Pancreas (tissue), 10 donors: ENCODE measurements at regions not wholly inside any gene's neighbourhood (a gene's known extent, or its start where the extent isn't known, plus 50 kb on each side); places are given as distances from the start of the nearest gene placed in this dataset.

Experiments used
- ATAC-seq, 4 donors: fragments of 200-7000 bp; cut with Tn5 transposase; one replicate each; pipeline versions ENCODE4 v1.8.0 to v1.9.1; 2020; ENCODE audit warnings: mild to moderate bottlenecking in 4 of 4, moderate library complexity in 4 of 4
- DNase-seq, 6 donors: peaks; one replicate each; pipeline ENCODE4 v3.0.0-alpha.2; 2020
- FAIRE-seq: peaks from 2 replicates; lab custom pipeline; 2012; peaks lifted over from hg19 to GRCh38; lab: Jason Lieb, UNC
- H3K27ac ChIP-seq, 4 donors: fragments of 200-600 bp; sonication (generic); 1 replicate in 3 of 4; 2 replicates in 1 of 4; pipeline versions ENCODE4 v1.5.0 to v1.8.0; 2020
- H3K27me3 ChIP-seq, 4 donors: fragments of 200-600 bp; one replicate each; pipeline ENCODE4 v1.8.0; 2021
- H3K36me3 ChIP-seq, 3 donors: fragments of 200-600 bp; sonication (generic) in 1 of 3; one replicate each; pipeline versions ENCODE4 v1.5.0 to v1.8.0; 2020 to 2021
- H3K4me1 ChIP-seq, 3 donors: fragments of 200-600 bp; one replicate each; pipeline ENCODE4 v1.8.0; 2021
- H3K4me3 ChIP-seq, 4 donors: fragments of 200-600 bp; sonication (generic) in 2 of 4; one replicate each; pipeline versions ENCODE4 v1.5.0 to v1.8.0; 2020 to 2021
- H3K9me3 ChIP-seq, 4 donors: fragments of 200-600 bp; one replicate each; pipeline ENCODE4 v1.8.0; 2021
- WGBS, 2 donors: extraction: QIAGEN DNeasy Blood & Tissue Kit; methylation state at CpG; one replicate each; pipeline ENCODE4 v1.1.7; 2013; 5-methylcytosine and 5-hydroxymethylcytosine counted together
- intact Hi-C, 3 donors: fragments of 100-400 bp; cut with DNase I; formaldehyde crosslinking; loops; one replicate each; pipeline versions ENCODE4 v1.11.1 to v1.14.2; 2022
- TF ChIP-seq, protein P1 (sequence below), 4 donors: fragments of 200-600 bp; sonication (generic) in 3 of 4; IDR thresholded peaks; one replicate each; pipeline versions ENCODE4 v1.5.0 to v1.8.0; 2021; ENCODE audit warnings: antibody characterized with exemption in 4 of 4
- donor health status: healthy with polysubstance abuse.
- donor health status: DM: no; HTN: no; CAD: no; lungs with moderate emphysema.
- donor health status: DM: no; HTN: no; CAD: no.
- donor health status: control.
- donor health status: control.
- donor health status: Bipolar disorder and iron deficiency.
- donor health status: DM: yes; HTN: yes; CAD: no.
- donor health status: DM: no; HTN: no; CAD: no.
- donor health status: DM: no; HTN: no; CAD: no.
- donor health status: DM: yes; HTN: yes; CAD: no.

DNA sequence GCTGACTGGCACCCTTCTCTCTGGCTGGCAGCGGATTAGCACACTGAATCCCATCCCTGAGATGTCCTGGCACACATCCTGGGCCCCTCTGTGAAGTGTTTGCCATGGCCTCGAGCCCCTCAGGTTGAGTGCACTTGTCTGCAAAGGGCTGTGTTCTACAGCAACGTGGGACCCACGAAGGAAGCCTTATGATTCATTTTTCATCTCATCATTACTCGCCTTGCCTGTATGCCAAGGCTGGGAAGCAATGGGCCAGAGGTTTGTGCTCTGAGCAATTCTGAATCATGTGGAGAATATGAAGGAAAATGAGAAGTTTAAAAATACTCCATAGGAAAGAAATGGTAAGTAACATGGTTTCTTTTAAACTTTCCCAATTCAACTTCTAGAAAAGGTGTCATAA lies 124.8 kb upstream of the LMO4 start:
- TF ChIP-seq, protein P1, sequence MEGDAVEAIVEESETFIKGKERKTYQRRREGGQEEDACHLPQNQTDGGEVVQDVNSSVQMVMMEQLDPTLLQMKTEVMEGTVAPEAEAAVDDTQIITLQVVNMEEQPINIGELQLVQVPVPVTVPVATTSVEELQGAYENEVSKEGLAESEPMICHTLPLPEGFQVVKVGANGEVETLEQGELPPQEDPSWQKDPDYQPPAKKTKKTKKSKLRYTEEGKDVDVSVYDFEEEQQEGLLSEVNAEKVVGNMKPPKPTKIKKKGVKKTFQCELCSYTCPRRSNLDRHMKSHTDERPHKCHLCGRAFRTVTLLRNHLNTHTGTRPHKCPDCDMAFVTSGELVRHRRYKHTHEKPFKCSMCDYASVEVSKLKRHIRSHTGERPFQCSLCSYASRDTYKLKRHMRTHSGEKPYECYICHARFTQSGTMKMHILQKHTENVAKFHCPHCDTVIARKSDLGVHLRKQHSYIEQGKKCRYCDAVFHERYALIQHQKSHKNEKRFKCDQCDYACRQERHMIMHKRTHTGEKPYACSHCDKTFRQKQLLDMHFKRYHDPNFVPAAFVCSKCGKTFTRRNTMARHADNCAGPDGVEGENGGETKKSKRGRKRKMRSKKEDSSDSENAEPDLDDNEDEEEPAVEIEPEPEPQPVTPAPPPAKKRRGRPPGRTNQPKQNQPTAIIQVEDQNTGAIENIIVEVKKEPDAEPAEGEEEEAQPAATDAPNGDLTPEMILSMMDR (IDR thresholded peaks at IDR 0.05), result no peak
- no peaks in the 10 kb centered on the region for H3K36me3 ChIP-seq
- H3K4me1 ChIP-seq, result no peaks in the 10 kb centered on the region
- ATAC-seq, result peak in 2 of 4 donors; percentile 34 to 49
- H3K27me3 ChIP-seq, result no peaks in the 10 kb centered on the region
- no peak overlapping the region for H3K27ac ChIP-seq
- no peak for DNase-seq
- 46 to 58% methylated on average over 5 of the region's 5 CpGs for WGBS, 2 donors
- H3K9me3 ChIP-seq, result no peaks in the 10 kb centered on the region
- FAIRE-seq, result no peak
- H3K4me3 ChIP-seq, result no peak overlapping the region
- intact Hi-C loops, result no loop called here

DNA sequence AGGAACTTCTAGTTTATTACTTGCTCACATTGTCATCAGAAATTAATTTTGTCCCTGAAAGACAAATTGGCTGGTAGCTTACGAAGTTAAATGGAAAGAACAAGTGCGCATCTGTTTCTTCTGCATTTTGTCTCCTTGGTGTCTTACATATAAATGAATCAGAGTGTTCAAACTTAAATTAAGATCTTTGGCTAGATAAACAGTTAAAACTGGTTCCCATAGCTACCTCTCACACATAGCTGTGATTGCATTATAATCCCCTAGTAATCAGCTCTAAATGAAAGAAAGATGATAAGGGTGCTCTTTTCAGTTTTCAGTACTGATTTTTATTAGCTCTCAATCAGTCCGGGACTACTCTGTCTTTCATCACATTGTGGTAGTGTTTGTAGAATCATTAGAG lies 124.2 kb upstream of the LMO4 start:
- no peak for FAIRE-seq
- Histone ChIP-seq H3K36me3 (no peaks in the 10 kb centered on the region), H3K27me3 (no peaks in the 10 kb centered on the region), H3K27ac (no peak overlapping the region), H3K4me3 (no peak overlapping the region), H3K4me1 (no peaks in the 10 kb centered on the region), H3K9me3 (no peaks in the 10 kb centered on the region)
- DNase-seq, result no peak
- ATAC-seq, result no peak
- TF ChIP-seq, protein P1 (IDR thresholded peaks at IDR 0.05), result no peak
- intact Hi-C loops, result no loop called here
- WGBS, 2 donors, result 67 to 70% methylated on average over 3 of the region's 3 CpGs

DNA sequence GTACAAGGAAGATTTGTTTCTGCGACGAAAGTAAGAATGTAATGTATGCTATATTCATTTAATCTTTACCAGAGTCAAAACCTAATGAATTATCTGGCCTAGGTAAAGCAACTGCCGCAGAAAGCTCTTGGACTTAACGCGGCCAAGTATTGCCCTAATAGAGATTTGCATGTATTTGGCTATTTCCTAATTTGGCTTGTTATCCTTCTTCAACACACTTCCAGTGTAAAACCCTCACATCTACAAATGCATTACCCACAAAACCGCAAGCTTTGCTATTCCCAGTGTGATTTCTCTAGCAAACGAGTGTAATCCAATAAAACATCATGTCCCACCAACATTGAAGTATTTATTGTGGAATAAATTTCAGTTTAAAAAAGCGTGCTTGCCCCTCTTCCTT lies 123.8 kb upstream of the LMO4 start:
- TF ChIP-seq, protein P1 (IDR thresholded peaks at IDR 0.05), result no peak
- no peaks in the 10 kb centered on the region for H3K4me1 ChIP-seq
- no peak for ATAC-seq
- 65 to 67% methylated on average over 8 of the region's 8 CpGs for WGBS, 2 donors
- no peak for DNase-seq
- no peak overlapping the region for H3K4me3 ChIP-seq
- no peak overlapping the region for H3K27ac ChIP-seq
- intact Hi-C loops, result no loop called here
- FAIRE-seq, result no peak
- no peaks in the 10 kb centered on the region for H3K27me3 ChIP-seq
- no peaks in the 10 kb centered on the region for H3K36me3 ChIP-seq
- no peaks in the 10 kb centered on the region for H3K9me3 ChIP-seq

DNA sequence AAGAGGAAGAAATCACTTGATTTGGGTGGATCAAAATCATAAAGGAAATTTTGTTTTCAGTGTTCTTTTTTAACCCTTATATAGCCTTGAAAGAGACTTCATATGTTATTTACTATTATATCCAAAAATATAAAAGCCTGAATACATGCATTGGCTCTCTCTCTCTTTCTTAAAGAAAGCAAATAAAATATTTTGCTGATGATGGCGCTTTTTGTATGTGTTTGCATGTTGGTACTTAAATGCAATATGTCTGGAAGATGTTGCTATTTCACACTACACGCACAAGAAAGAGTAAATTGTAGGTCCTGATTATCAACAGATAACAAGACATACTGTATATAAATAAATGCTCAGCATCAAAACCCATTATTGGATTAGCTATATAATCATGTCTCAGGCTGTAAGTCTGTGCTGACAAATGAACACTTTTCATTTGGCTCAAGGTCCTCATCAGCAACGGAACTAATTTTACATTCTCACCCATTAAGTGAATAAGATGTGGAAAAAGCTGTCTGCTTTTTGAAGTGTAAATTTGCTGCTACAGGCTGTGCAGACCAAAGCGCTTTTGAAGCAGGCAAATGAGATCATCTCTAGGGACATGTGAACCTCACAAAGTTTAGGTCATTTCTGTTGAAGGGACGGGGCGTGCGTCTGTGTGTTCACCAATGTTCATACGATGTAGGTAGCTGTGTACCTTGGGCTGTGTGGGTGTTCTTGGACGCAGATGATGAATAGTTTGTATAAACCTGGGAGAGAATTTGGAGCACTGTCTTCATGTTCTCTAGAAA lies 122.4 kb upstream of the LMO4 start:
- no peaks in the 10 kb centered on the region for H3K9me3 ChIP-seq
- no peak overlapping the region for H3K27ac ChIP-seq
- DNase-seq (no peak), ATAC-seq (no peak), FAIRE-seq (no peak)
- no peaks in the 10 kb centered on the region for H3K27me3 ChIP-seq
- TF ChIP-seq, protein P1 (IDR thresholded peaks at IDR 0.05), result no peak
- no peak overlapping the region for H3K4me3 ChIP-seq
- no peaks in the 10 kb centered on the region for H3K36me3 ChIP-seq
- intact Hi-C loops, result no loop called here
- 78 to 88% methylated on average over 9 of the region's 9 CpGs for WGBS, 2 donors
- H3K4me1 ChIP-seq, result no peaks in the 10 kb centered on the region

DNA sequence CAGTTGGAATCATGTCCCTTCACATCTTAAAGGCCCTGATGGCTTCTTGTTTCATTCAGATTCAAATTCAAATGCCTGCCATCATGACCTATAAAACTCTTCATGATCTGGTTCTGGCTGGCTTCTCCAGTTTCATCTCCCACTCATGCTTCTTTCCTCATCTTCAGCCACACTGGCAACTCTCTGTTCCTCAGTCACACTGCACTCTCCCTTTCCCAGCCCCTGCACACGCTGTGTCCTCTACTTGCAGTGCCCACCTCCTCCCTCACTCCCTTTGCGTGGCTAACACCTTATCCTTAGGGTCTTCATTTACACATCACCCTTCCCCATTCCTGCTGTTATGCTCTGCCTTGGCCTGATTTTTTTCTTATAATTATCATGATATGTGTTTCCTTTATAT lies 120.6 kb upstream of the LMO4 start:
- intact Hi-C loops, result no loop called here
- H3K27ac ChIP-seq, result no peak overlapping the region
- no peaks in the 10 kb centered on the region for H3K27me3 ChIP-seq
- ATAC-seq, result no peak
- FAIRE-seq, result no peak
- WGBS, 2 donors, result 71 to 73% methylated on average over 2 of the region's 2 CpGs
- no peak overlapping the region for H3K4me3 ChIP-seq
- no peak for DNase-seq
- no peaks in the 10 kb centered on the region for H3K9me3 ChIP-seq
- H3K36me3 ChIP-seq, result no peaks in the 10 kb centered on the region
- H3K4me1 ChIP-seq, result no peaks in the 10 kb centered on the region
- TF ChIP-seq, protein P1 (IDR thresholded peaks at IDR 0.05), result no peak
